HepG2 (cell line): ENCODE measurements at regions not wholly inside any gene's neighbourhood (a gene's known extent, or its start where the extent isn't known, plus 50 kb on each side); places are given as distances from the start of the nearest gene placed in this dataset.
"Not testable (repeated sequence)": the region's sequence is repeated elsewhere in the genome, so short reads cannot be mapped to it uniquely, and the experiment has no call there.

Experiments used
- ATAC-seq: fragments of 200-7000 bp; cut with Tn5 transposase; 3 replicates; pipeline ENCODE4 v1.9.1; 2020; ENCODE audit warnings: mild to moderate bottlenecking, moderate library complexity
- BruUV-seq: library from RNA; stranded (reverse); fragments of 400-500 nt; replicated peaks from 2 replicates; lab custom pipeline; 2021; lab: Mats Ljungman, UMichigan
- CTCF ChIA-PET: fragments of 300-600 bp; formaldehyde crosslinking; extraction: SDS; loops from one replicate; lab custom pipeline; 2021; ENCODE audit warnings: low total read pairs, inconsistent platforms, low intra/inter-chr PET ratio; lab: Yijun Ruan, JAX
- POLR2A ChIA-PET: fragments of 350-600 bp; sonication (Branson Sonifier 250); formaldehyde crosslinking; loops from one replicate; lab custom pipeline; 2020; ENCODE audit warnings: antibody characterized with exemption, inconsistent platforms; lab: Yijun Ruan, JAX
- DNase-seq: peaks from one replicate; pipeline ENCODE4 v3.0.0-alpha.2; 2015; ENCODE audit warnings: low spot score
- FAIRE-seq: peaks from 3 replicates; lab custom pipeline; 2011; peaks lifted over from hg19 to GRCh38; lab: Jason Lieb, UNC
- H2AFZ ChIP-seq: one replicate; pipeline ENCODE4 v1.6.1; 2011; ENCODE audit warnings: low read length, inconsistent platforms
- H3K27ac ChIP-seq: fragments of 300-600 bp; 3 replicates; pipeline ENCODE4 v1.8.0; 2011; ENCODE audit warnings: mixed run types, mild to moderate bottlenecking, mixed read lengths, low read length, inconsistent platforms; ENCODE audit not compliant: insufficient read depth; ENCODE audit errors: extremely low read length
- H3K27me3 ChIP-seq, 2 experiments: fragments of 200-600 bp in 1 of 2; 2 replicates in 1 of 2; 3 replicates in 1 of 2; pipeline versions ENCODE4 v1.6.0 to v1.8.0; 2011; ENCODE audit warnings: low read length in 2 of 2, mild to moderate bottlenecking in 2 of 2, moderate library complexity in 2 of 2, inconsistent platforms in 1 of 2; ENCODE audit not compliant: insufficient read depth in 2 of 2, control insufficient read depth in 1 of 2
- H3K36me3 ChIP-seq, 2 experiments: fragments of 200-600 bp in 1 of 2; replicated peaks in 1 of 2; 2 replicates in 1 of 2; 3 replicates in 1 of 2; pipeline versions ENCODE4 v1.5.1 to v1.8.0; 2011; ENCODE audit warnings: low read length in 2 of 2, inconsistent platforms in 1 of 2; ENCODE audit not compliant: insufficient read depth in 2 of 2, control insufficient read depth in 1 of 2
- H3K4me1 ChIP-seq: 2 replicates; pipeline ENCODE4 v1.5.1; 2012; ENCODE audit warnings: low read length, inconsistent platforms; ENCODE audit not compliant: insufficient read depth
- H3K4me2 ChIP-seq: 2 replicates; pipeline ENCODE4 v1.6.0; 2011; ENCODE audit warnings: low read depth, low read length, inconsistent platforms
- H3K4me3 ChIP-seq, 3 experiments: fragments of 200-600 bp in 1 of 3; sonication (generic), shearing (Covaris generic) in 1 of 3; replicated peaks in 1 of 3; 2 replicates each; pipeline ENCODE4 v1.5.1; 2011 to 2016; ENCODE audit warnings: low read length in 3 of 3, inconsistent platforms in 2 of 3, low read depth in 2 of 3, mild to moderate bottlenecking in 2 of 3, control low read depth in 1 of 3, mixed read lengths in 1 of 3; ENCODE audit not compliant: insufficient read depth in 1 of 3
- H3K79me2 ChIP-seq: one replicate; pipeline ENCODE4 v1.6.1; 2011; ENCODE audit warnings: low read length, inconsistent platforms; ENCODE audit not compliant: insufficient read depth
- H3K9ac ChIP-seq: 2 replicates; pipeline ENCODE4 v1.6.0; 2011; ENCODE audit warnings: mild to moderate bottlenecking, low read depth, low read length, inconsistent platforms; ENCODE audit not compliant: insufficient read depth
- H3K9me3 ChIP-seq: 2 replicates; pipeline ENCODE4 v1.5.1; 2012; ENCODE audit warnings: mild to moderate bottlenecking, low read length
- H4K20me1 ChIP-seq: 2 replicates; pipeline ENCODE4 v1.6.0; 2011; ENCODE audit warnings: inconsistent platforms, mild to moderate bottlenecking, low read length, moderate library complexity; ENCODE audit not compliant: insufficient read depth
- CHCHD3 ChIP-seq: sonication (generic); formaldehyde crosslinking; IDR thresholded peaks from 2 replicates; pipeline ENCODE4 v1.8.0; 2022; ENCODE audit warnings: mild to moderate bottlenecking, missing genetic modification reagents, moderate library complexity
- MXD1 ChIP-seq: sonication (generic); formaldehyde crosslinking; IDR thresholded peaks from 2 replicates; pipeline ENCODE4 v1.4.0; 2020; ENCODE audit warnings: mild to moderate bottlenecking, missing genetic modification reagents
- PHF8 ChIP-seq: sonication (generic); formaldehyde crosslinking; IDR thresholded peaks from 2 replicates; pipeline ENCODE4 v1.5.0; 2020; ENCODE audit warnings: missing genetic modification reagents
- PTBP1 ChIP-seq: fragments of 200-400 bp; formaldehyde crosslinking; IDR thresholded peaks from 2 replicates; pipeline ENCODE4 v1.6.1; 2018; ENCODE audit warnings: low read length, low read depth; ENCODE audit not compliant: poor library complexity, severe bottlenecking
- RARA ChIP-seq: IDR thresholded peaks from 2 replicates; pipeline ENCODE4 v1.6.1; 2016; ENCODE audit warnings: missing genetic modification reagents, missing compliant biosample characterization
- TBX3 ChIP-seq: fragments of 450-650 bp; IDR thresholded peaks from 2 replicates; pipeline ENCODE4 v1.6.1; 2017; ENCODE audit warnings: antibody characterized with exemption, mild to moderate bottlenecking, inconsistent platforms, borderline replicate concordance
- ZBTB10 ChIP-seq: sonication (generic); formaldehyde crosslinking; IDR thresholded peaks from 2 replicates; pipeline ENCODE4 v1.4.0; 2020; ENCODE audit warnings: missing genetic modification reagents, borderline replicate concordance
- ZBTB26 ChIP-seq: IDR thresholded peaks from 2 replicates; pipeline ENCODE4 v1.6.1; 2016; ENCODE audit warnings: missing compliant biosample characterization, missing genetic modification reagents, borderline replicate concordance
- ZBTB8A ChIP-seq: sonication (generic); formaldehyde crosslinking; IDR thresholded peaks from 2 replicates; pipeline ENCODE4 v1.4.0; 2020; ENCODE audit warnings: mild to moderate bottlenecking, low read depth, missing genetic modification reagents, borderline replicate concordance
- ZNF20 ChIP-seq: sonication (generic); formaldehyde crosslinking; IDR thresholded peaks from 2 replicates; pipeline ENCODE4 v1.4.0; 2020; ENCODE audit warnings: mild to moderate bottlenecking, moderate library complexity, missing genetic modification reagents
- ZNF333 ChIP-seq: sonication (generic); formaldehyde crosslinking; IDR thresholded peaks from 2 replicates; pipeline ENCODE4 v1.4.0; 2020; ENCODE audit warnings: mild to moderate bottlenecking, missing genetic modification reagents, borderline replicate concordance
- WGBS: methylation state at CpG from one replicate; pipeline ENCODE4 v1.1.6; 2017; ENCODE audit warnings: low lambda C conversion rate; 5-methylcytosine and 5-hydroxymethylcytosine counted together
- in situ Hi-C: cut with HindIII; loops from 2 replicates; pipeline ENCODE4 v1.10.0; 2017; ENCODE audit warnings: low pct_unique_long_range_greater_than_20kb; ENCODE audit not compliant: extremely low pct_ligation_motif_present
- intact Hi-C: fragments of 100-400 bp; cut with micrococcal nuclease; formaldehyde crosslinking; loops from one replicate; pipeline ENCODE4 v1.10.0; 2022; ENCODE audit not compliant: unreplicated experiment

GRCh38 chr20:23293689-23294088, 56.9 kb upstream of the NXT1 start (continued):
- TF ChIP-seq PHF8 (CRISPR knock-in tag) = no peak
- TF ChIP-seq MXD1 (CRISPR knock-in tag) = no peak

GRCh38 chr20:23292311-23292710, 58.3 kb upstream of the NXT1 start:
- H3K4me3 ChIP-seq, H3K27ac ChIP-seq, H2AFZ ChIP-seq, CTCF ChIA-PET, H3K9me3 ChIP-seq, H3K79me2 ChIP-seq, DNase-seq, BruUV-seq, FAIRE-seq, H3K4me2 ChIP-seq, H3K9ac ChIP-seq, H3K27me3 ChIP-seq, intact Hi-C loops, H3K36me3 ChIP-seq, ATAC-seq, in situ Hi-C loops, H4K20me1 ChIP-seq: not testable (repeated sequence)
- POLR2A ChIA-PET = interaction anchor here (0.8 kb wide), 1 partner anchor 57 kb away, joined by 3 read pairs; no protein-coding TSS in a partner anchor
- TF ChIP-seq RARA (CRISPR knock-in tag) = 0 out of 2 replicates have a peak, but pooled peaks have one; percentile 23
- peaks cover 14% of the 10 kb centered on the region for H3K4me1 ChIP-seq
- 18% methylated on average over 5 of the region's 5 CpGs for WGBS

GRCh38 chr20:23291575-23292240, 58.9 kb upstream of the NXT1 start:
- no peak overlapping the region for H3K4me3 ChIP-seq
- no peak overlapping the region for H3K9ac ChIP-seq
- H3K4me1 ChIP-seq = peaks cover 17% of the 10 kb centered on the region
- no peak overlapping the region for H2AFZ ChIP-seq
- FAIRE-seq (no peak), DNase-seq (no peak), ATAC-seq (0 out of 3 replicates have a peak, but pooled peaks have one; percentile 8)
- H3K9me3 ChIP-seq = no peaks in the 10 kb centered on the region
- H4K20me1 ChIP-seq = no peaks in the 10 kb centered on the region
- no peak overlapping the region for H3K4me2 ChIP-seq
- no TSS peak for BruUV-seq
- in situ Hi-C loops (no loop called here), intact Hi-C loops (no loop called here)
- POLR2A ChIA-PET = interaction anchor here (0.8 kb wide), 1 partner anchor 58 kb away, joined by 3 read pairs; no protein-coding TSS in a partner anchor
- H3K36me3 ChIP-seq = no peaks in the 10 kb centered on the region
- CTCF ChIA-PET = no interaction called here
- H3K27ac ChIP-seq = no peak overlapping the region
- H3K79me2 ChIP-seq = no peaks in the 10 kb centered on the region
- WGBS = 74% methylated on average over 14 of the region's 14 CpGs
- peaks cover 0 to 5% of the 10 kb centered on the region in 2 experiments; a peak in 2 of 5 replicates for H3K27me3 ChIP-seq
- TF ChIP-seq ZBTB26 (CRISPR knock-in tag) (no peak), CHCHD3 (CRISPR knock-in tag) (no peak), TBX3 (no peak), ZBTB8A (no peak), PTBP1 (no peak), ZNF333 (CRISPR knock-in tag) (no peak), ZNF20 (CRISPR knock-in tag) (no peak), ZBTB10 (CRISPR knock-in tag) (no peak)
